ENCODE measurements at regions not wholly inside any gene's neighbourhood (a gene's known extent, or its start where the extent isn't known, plus 50 kb on each side); places are given as distances from the start of the nearest gene placed in this dataset.

DNA sequence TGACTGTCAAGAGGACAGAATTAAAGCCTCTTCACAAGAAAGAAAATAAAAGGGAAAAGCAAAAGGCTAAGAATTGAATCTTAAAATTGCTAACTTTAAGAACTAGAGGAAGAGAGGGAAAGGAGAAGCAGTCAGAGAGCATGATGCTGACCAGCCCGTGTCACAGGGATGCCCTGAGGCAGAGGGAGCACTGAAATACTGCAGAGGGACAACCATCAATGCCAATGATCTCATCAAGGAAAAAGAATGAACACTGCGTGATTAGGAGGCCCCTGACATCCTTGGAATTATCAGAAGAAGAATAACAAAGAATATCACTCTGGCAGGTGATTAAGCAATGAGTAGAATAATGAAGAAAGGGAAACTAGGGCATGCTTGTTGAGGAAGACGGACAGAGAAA lies 252.2 kb upstream of the GRIP1 start:
- TF ChIP-seq POLR2A (IDR thresholded peaks at IDR 0.05; ENCODE audit: low read depth, low read length), result no peak
- TF ChIP-seq, protein P1, sequence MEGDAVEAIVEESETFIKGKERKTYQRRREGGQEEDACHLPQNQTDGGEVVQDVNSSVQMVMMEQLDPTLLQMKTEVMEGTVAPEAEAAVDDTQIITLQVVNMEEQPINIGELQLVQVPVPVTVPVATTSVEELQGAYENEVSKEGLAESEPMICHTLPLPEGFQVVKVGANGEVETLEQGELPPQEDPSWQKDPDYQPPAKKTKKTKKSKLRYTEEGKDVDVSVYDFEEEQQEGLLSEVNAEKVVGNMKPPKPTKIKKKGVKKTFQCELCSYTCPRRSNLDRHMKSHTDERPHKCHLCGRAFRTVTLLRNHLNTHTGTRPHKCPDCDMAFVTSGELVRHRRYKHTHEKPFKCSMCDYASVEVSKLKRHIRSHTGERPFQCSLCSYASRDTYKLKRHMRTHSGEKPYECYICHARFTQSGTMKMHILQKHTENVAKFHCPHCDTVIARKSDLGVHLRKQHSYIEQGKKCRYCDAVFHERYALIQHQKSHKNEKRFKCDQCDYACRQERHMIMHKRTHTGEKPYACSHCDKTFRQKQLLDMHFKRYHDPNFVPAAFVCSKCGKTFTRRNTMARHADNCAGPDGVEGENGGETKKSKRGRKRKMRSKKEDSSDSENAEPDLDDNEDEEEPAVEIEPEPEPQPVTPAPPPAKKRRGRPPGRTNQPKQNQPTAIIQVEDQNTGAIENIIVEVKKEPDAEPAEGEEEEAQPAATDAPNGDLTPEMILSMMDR (IDR thresholded peaks at IDR 0.05; ENCODE audit: extremely low read depth in 1 of 2, insufficient read depth in 1 of 2, low read depth in 1 of 2, low read length in 2 of 2), result no peak
- no peak for TF ChIP-seq EZH2 (IDR thresholded peaks at IDR 0.05; ENCODE audit: borderline replicate concordance, low read depth, low read length, severe bottlenecking)
